ENCODE measurements at regions not wholly inside any gene's neighbourhood (a gene's known extent, or its start where the extent isn't known, plus 50 kb on each side); places are given as distances from the start of the nearest gene placed in this dataset.

GRCh38 chr5:103356350-103357091 is 98.0 kb downstream of the MACIR start:
- no peak for TF ChIP-seq CTCF (IDR thresholded peaks at IDR 0.05; ENCODE audit: control extremely low read depth, extremely low read depth, low read depth, missing control alignments)
- DNase-seq (ENCODE audit: extremely low spot score): no peak
- ChIA-PET POLR2A (no interaction called here), CTCF (interaction anchor here (1.4 to 2.3 kb wide), 2 partner anchors 9 to 132 kb away, joined by 3 to 8 read pairs; no protein-coding TSS in a partner anchor)

- no peak for TF ChIP-seq CTCF (IDR thresholded peaks at IDR 0.05; ENCODE audit: control extremely low read depth, extremely low read depth, low read depth, missing control alignments)
- POLR2A ChIA-PET: no interaction called here
- DNase-seq (ENCODE audit: extremely low spot score): no peak
- CTCF ChIA-PET: interaction anchor here (0.9 to 2.3 kb wide), 5 partner anchors 9 to 133 kb away, joined by 3 to 8 read pairs (median 4); no protein-coding TSS in a partner anchor
Observed at GRCh38 chr5:103355579-103355978, 97.0 kb downstream of the MACIR start.

GRCh38 chr5:103354446-103354845 is 95.9 kb downstream of the MACIR start:
- no peak for TF ChIP-seq CTCF (IDR thresholded peaks at IDR 0.05; ENCODE audit: control extremely low read depth, extremely low read depth, low read depth, missing control alignments)
- no peak for DNase-seq (ENCODE audit: extremely low spot score)
- CTCF ChIA-PET: interaction anchor here (2.2 to 2.3 kb wide), 2 partner anchors 9 to 11 kb away, joined by 8 read pairs; no protein-coding TSS in a partner anchor
- POLR2A ChIA-PET: no interaction called here

GRCh38 chr5:103353581-103353980 is 95.0 kb downstream of the MACIR start:
- no peak for DNase-seq (ENCODE audit: extremely low spot score)
- ChIA-PET CTCF (no interaction called here), POLR2A (no interaction called here)
- no peak for TF ChIP-seq CTCF (IDR thresholded peaks at IDR 0.05; ENCODE audit: control extremely low read depth, extremely low read depth, low read depth, missing control alignments)

- DNase-seq (ENCODE audit: extremely low spot score): no peak
- ChIA-PET POLR2A (no interaction called here), CTCF (interaction anchor here (1.2 kb wide), 1 partner anchor 7 kb away, joined by 3 read pairs; no protein-coding TSS in a partner anchor)
- TF ChIP-seq CTCF (IDR thresholded peaks at IDR 0.05; ENCODE audit: control extremely low read depth, extremely low read depth, low read depth, missing control alignments): no peak
Observed at GRCh38 chr5:103347716-103348423, 89.3 kb downstream of the MACIR start.

GRCh38 chr5:103346162-103346748 is 87.7 kb downstream of the MACIR start:
- ChIA-PET CTCF (interaction anchor here (1.2 to 2.3 kb wide), 3 partner anchors 9 to 11 kb away, joined by 3 to 8 read pairs (median 3); no protein-coding TSS in a partner anchor), POLR2A (no interaction called here)
- TF ChIP-seq CTCF (IDR thresholded peaks at IDR 0.05; ENCODE audit: control extremely low read depth, extremely low read depth, low read depth, missing control alignments): no peak
- no peak for DNase-seq (ENCODE audit: extremely low spot score)
